ENCODE measurements at regions not wholly inside any gene's neighbourhood (a gene's known extent, or its start where the extent isn't known, plus 50 kb on each side); places are given as distances from the start of the nearest gene placed in this dataset.

DNA sequence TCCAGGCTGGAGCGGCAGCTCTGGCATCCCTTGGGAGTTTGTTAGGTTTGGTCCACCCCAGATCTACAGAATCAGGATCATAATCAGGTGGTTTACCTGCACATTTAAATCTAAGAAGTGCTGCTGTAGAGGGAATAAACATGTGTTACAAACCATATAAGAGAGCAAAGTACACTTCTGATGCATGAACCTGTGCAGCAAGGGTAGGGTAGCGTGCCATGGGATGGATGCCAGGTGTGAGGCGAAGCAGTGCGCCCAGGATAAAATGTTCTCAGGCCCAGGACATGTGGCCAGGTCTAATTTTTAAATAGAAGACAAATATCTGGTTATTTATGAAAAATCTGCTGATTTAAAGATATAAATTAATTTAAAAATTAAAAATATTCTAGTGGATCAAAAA lies 308.8 kb upstream of the USP24 start:
- no peak for TF ChIP-seq CTCF (IDR thresholded peaks at IDR 0.05)
- TF ChIP-seq EZH2 (IDR thresholded peaks at IDR 0.05): no peak
- no peak for TF ChIP-seq EZH2phosphoT487 (IDR thresholded peaks at IDR 0.05)

Measured in neural progenitor cell (in vitro differentiated cells).